ENCODE measurements at regions not wholly inside any gene's neighbourhood (a gene's known extent, or its start where the extent isn't known, plus 50 kb on each side); places are given as distances from the start of the nearest gene placed in this dataset.

GRCh38 chr9:120152295-120152694 lies 427.7 kb downstream of the CDK5RAP2 start:
- Histone ChIP-seq H3K27ac (ENCODE audit: low read depth, low read length, poor library complexity, severe bottlenecking) (no peak overlapping the region), H3K27me3 (ENCODE audit: insufficient read depth, low read length) (no peaks in the 10 kb centered on the region), H4K20me1 (ENCODE audit: insufficient read depth, low read length) (no peaks in the 10 kb centered on the region), H3K4me3 (ENCODE audit: low read depth, low read length, poor library complexity, severe bottlenecking) (no peak overlapping the region), H3K4me1 (ENCODE audit: insufficient read depth, low read length, severe bottlenecking) (no peaks in the 10 kb centered on the region), H3K4me2 (ENCODE audit: low read length) (no peak overlapping the region), H3K9me3 (ENCODE audit: low read length) (no peaks in the 10 kb centered on the region), H3K9ac (ENCODE audit: low read length) (no peak overlapping the region), H2AFZ (ENCODE audit: low read length) (no peak overlapping the region), H3K9me2 (ENCODE audit: low read depth, low read length) (no peaks in the 10 kb centered on the region), H3K79me2 (ENCODE audit: insufficient read depth, low read length) (no peaks in the 10 kb centered on the region), H3K36me3 (ENCODE audit: insufficient read depth, low read length) (no peaks in the 10 kb centered on the region), H3F3A (ENCODE audit: insufficient read depth, low read length) (no peaks in the 10 kb centered on the region)
- TF ChIP-seq EZH2 (IDR thresholded peaks at IDR 0.05; ENCODE audit: borderline replicate concordance, low read length) (no peak), CTCF (IDR thresholded peaks at IDR 0.05; ENCODE audit: low read length) (no peak)

GRCh38 chr9:120151806-120152205 lies 428.2 kb downstream of the CDK5RAP2 start:
- Histone ChIP-seq H3K4me1 (ENCODE audit: insufficient read depth, low read length, severe bottlenecking) (no peaks in the 10 kb centered on the region), H3K9ac (ENCODE audit: low read length) (no peak overlapping the region), H3K4me2 (ENCODE audit: low read length) (no peak overlapping the region), H3K36me3 (ENCODE audit: insufficient read depth, low read length) (no peaks in the 10 kb centered on the region), H3F3A (ENCODE audit: insufficient read depth, low read length) (no peaks in the 10 kb centered on the region), H4K20me1 (ENCODE audit: insufficient read depth, low read length) (no peaks in the 10 kb centered on the region), H3K4me3 (ENCODE audit: low read depth, low read length, poor library complexity, severe bottlenecking) (no peak overlapping the region), H3K27ac (ENCODE audit: low read depth, low read length, poor library complexity, severe bottlenecking) (no peak overlapping the region), H3K9me2 (ENCODE audit: low read depth, low read length) (no peaks in the 10 kb centered on the region), H3K27me3 (ENCODE audit: insufficient read depth, low read length) (no peaks in the 10 kb centered on the region), H2AFZ (ENCODE audit: low read length) (no peak overlapping the region), H3K9me3 (ENCODE audit: low read length) (no peaks in the 10 kb centered on the region), H3K79me2 (ENCODE audit: insufficient read depth, low read length) (no peaks in the 10 kb centered on the region)
- TF ChIP-seq EZH2 (IDR thresholded peaks at IDR 0.05; ENCODE audit: borderline replicate concordance, low read length) (no peak), CTCF (IDR thresholded peaks at IDR 0.05; ENCODE audit: low read length) (no peak)

GRCh38 chr9:120151149-120151548 lies 428.8 kb downstream of the CDK5RAP2 start:
- Histone ChIP-seq H3K9me3 (ENCODE audit: low read length) (no peaks in the 10 kb centered on the region), H3K4me2 (ENCODE audit: low read length) (no peak overlapping the region), H3K27me3 (ENCODE audit: insufficient read depth, low read length) (no peaks in the 10 kb centered on the region), H3K9me2 (ENCODE audit: low read depth, low read length) (no peaks in the 10 kb centered on the region), H3F3A (ENCODE audit: insufficient read depth, low read length) (no peaks in the 10 kb centered on the region), H4K20me1 (ENCODE audit: insufficient read depth, low read length) (no peaks in the 10 kb centered on the region), H2AFZ (ENCODE audit: low read length) (no peak overlapping the region), H3K79me2 (ENCODE audit: insufficient read depth, low read length) (no peaks in the 10 kb centered on the region), H3K36me3 (ENCODE audit: insufficient read depth, low read length) (no peaks in the 10 kb centered on the region), H3K9ac (ENCODE audit: low read length) (no peak overlapping the region), H3K4me3 (ENCODE audit: low read depth, low read length, poor library complexity, severe bottlenecking) (no peak overlapping the region), H3K4me1 (ENCODE audit: insufficient read depth, low read length, severe bottlenecking) (no peaks in the 10 kb centered on the region), H3K27ac (ENCODE audit: low read depth, low read length, poor library complexity, severe bottlenecking) (no peak overlapping the region)
- no peak for TF ChIP-seq CTCF (IDR thresholded peaks at IDR 0.05; ENCODE audit: low read length)
- no peak for TF ChIP-seq EZH2 (IDR thresholded peaks at IDR 0.05; ENCODE audit: borderline replicate concordance, low read length)

Data from OCI-LY1 (cell line).